NCI-H2107 treated with DMSO at 0.1 percent for 48 hours (cell line): ENCODE measurements at regions not wholly inside any gene's neighbourhood (a gene's known extent, or its start where the extent isn't known, plus 50 kb on each side); places are given as distances from the start of the nearest gene placed in this dataset.

Source experiments
- DNase-seq: peaks from one replicate; lab custom pipeline; 2025; ENCODE audit not compliant: unreplicated experiment; lab: John Stamatoyannopoulos, UW

- DNase-seq, result no peak
Observed at GRCh38 chr5:167898361-167899042, 392.9 kb upstream of the WWC1 start.

- DNase-seq, result no peak
Observed at GRCh38 chr5:167899490-167900070, 391.9 kb upstream of the WWC1 start.

- no peak for DNase-seq
Observed at GRCh38 chr5:167900340-167900935, 391.0 kb upstream of the WWC1 start.

- no peak for DNase-seq
Observed at GRCh38 chr5:167902298-167902697, 389.1 kb upstream of the WWC1 start.

- no peak for DNase-seq
Observed at GRCh38 chr5:167903243-167903642, 388.2 kb upstream of the WWC1 start.

- DNase-seq, result no peak
Observed at GRCh38 chr5:167903659-167904058, 387.8 kb upstream of the WWC1 start.

GRCh38 chr5:167905919-167906853 lies 385.3 kb upstream of the WWC1 start:
- no peak for DNase-seq

- no peak for DNase-seq
Observed at GRCh38 chr5:167908606-167909005, 382.8 kb upstream of the WWC1 start.

GRCh38 chr5:167912941-167913665 lies 378.3 kb upstream of the WWC1 start:
- DNase-seq, result no peak

- no peak for DNase-seq
Observed at GRCh38 chr5:167915237-167915636, 376.2 kb upstream of the WWC1 start.

GRCh38 chr5:167916261-167916691 lies 375.2 kb upstream of the WWC1 start:
- no peak for DNase-seq

- DNase-seq, result no peak
Observed at GRCh38 chr5:167916706-167917105, 374.7 kb upstream of the WWC1 start.

- no peak for DNase-seq
Observed at GRCh38 chr5:167918184-167918812, 373.1 kb upstream of the WWC1 start.

- no peak for DNase-seq
Observed at GRCh38 chr5:167918813-167919483, 372.5 kb upstream of the WWC1 start.

GRCh38 chr5:167920589-167920988 lies 370.9 kb upstream of the WWC1 start:
- no peak for DNase-seq

- DNase-seq, result no peak
Observed at GRCh38 chr5:167921796-167922195, 369.6 kb upstream of the WWC1 start.

- no peak for DNase-seq
Observed at GRCh38 chr5:167923396-167923795, 368.0 kb upstream of the WWC1 start.

GRCh38 chr5:167929841-167930240 lies 361.6 kb upstream of the WWC1 start:
- no peak for DNase-seq

GRCh38 chr5:167934551-167934971 lies 356.9 kb upstream of the WWC1 start:
- no peak for DNase-seq

- DNase-seq, result no peak
Observed at GRCh38 chr5:167936022-167936421, 355.4 kb upstream of the WWC1 start.
